ENCODE measurements at regions not wholly inside any gene's neighbourhood (a gene's known extent, or its start where the extent isn't known, plus 50 kb on each side); places are given as distances from the start of the nearest gene placed in this dataset.

DNA sequence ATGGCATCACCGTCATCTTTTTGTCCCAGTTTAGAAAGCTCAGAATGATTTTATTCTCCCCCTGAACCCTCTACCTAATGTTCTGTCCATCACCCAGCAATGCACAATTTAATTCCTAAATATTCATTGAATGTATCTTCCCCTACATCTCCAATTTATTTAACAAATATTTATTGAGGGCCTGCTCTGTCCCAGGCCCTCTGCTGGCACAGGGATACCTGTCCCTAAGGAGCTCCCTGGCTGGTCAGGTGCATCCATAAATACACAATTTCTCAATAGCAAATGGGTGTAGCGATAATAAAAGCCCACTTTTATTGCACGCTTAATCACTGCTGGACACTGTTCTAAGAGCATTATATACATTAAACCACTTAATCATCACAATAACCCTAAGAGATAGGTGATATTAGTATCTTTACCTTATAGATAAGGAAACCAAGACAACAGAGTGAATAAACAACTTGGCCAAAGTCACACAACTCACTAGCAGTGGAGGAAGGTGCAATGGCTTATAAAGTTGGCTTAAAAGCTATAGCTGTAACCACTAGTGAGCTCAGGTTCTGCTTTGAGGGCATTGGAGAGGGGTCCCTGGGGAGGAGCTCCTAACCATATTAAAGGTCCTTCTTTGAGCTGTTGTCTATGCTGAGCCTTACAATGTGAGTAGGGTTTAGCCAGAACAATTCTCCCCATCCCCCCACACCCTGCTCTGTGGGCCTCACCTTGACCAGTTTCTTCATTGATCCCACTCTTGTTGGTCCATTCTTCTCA is 126.3 kb upstream of the JUN start:
- H3K36me3 ChIP-seq (ENCODE audit: control insufficient read depth, insufficient read depth, low read length), result peaks cover 2% of the 10 kb centered on the region
- no peaks in the 10 kb centered on the region for H3K79me2 ChIP-seq
- no peak overlapping the region for H3K4me3 ChIP-seq (ENCODE audit: low read depth, low read length)
- no peaks in the 10 kb centered on the region for H3K27me3 ChIP-seq (ENCODE audit: control insufficient read depth, insufficient read depth, low read length)
- H3K27ac ChIP-seq, result no peak overlapping the region
- H3K4me1 ChIP-seq, result peaks cover 4% of the 10 kb centered on the region
- TF ChIP-seq CTCF (IDR thresholded peaks at IDR 0.05), result no peak
- H3K4me2 ChIP-seq (ENCODE audit: low read length), result no peak overlapping the region
- H2AFZ ChIP-seq, result no peak overlapping the region
- H3K9ac ChIP-seq, result no peak overlapping the region
- no peaks in the 10 kb centered on the region for H3K9me3 ChIP-seq (ENCODE audit: control insufficient read depth, low read length)

GRCh38 chr1:58911841-58912499 is 128.1 kb upstream of the JUN start:
- peak overlapping the region; percentile 42 for H2AFZ ChIP-seq
- H3K79me2 ChIP-seq, result no peaks in the 10 kb centered on the region
- no peak for TF ChIP-seq CTCF (IDR thresholded peaks at IDR 0.05)
- peaks cover 2% of the 10 kb centered on the region for H3K36me3 ChIP-seq (ENCODE audit: control insufficient read depth, insufficient read depth, low read length)
- H3K9ac ChIP-seq, result no peak overlapping the region
- peaks cover 4% of the 10 kb centered on the region for H3K4me1 ChIP-seq
- H3K27ac ChIP-seq, result no peak overlapping the region
- H3K4me2 ChIP-seq (ENCODE audit: low read length), result peak overlapping the region; percentile 34
- H3K9me3 ChIP-seq (ENCODE audit: control insufficient read depth, low read length), result no peaks in the 10 kb centered on the region
- H3K27me3 ChIP-seq (ENCODE audit: control insufficient read depth, insufficient read depth, low read length), result no peaks in the 10 kb centered on the region
- H3K4me3 ChIP-seq (ENCODE audit: low read depth, low read length), result no peak overlapping the region

DNA sequence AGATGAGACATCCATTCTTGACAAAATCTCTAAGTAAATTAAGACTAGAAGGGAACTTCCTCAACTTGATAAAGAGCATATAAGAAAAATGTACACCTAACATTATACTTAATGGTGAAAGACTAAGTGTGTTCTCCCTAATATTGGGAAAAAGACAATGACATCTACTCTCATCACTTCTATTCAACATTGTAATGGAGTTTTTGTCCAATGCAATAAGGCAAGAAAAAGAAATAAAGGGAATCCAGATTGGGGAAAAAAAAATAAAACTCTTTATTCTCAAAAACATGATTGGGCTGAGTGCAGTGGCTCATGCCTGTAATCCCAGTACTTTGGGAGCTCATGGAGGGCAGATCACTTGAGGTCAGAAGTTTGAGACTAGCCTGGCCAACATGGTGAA is 131.1 kb upstream of the JUN start:
- Histone ChIP-seq H3K9ac (no peak overlapping the region), H3K79me2 (no peaks in the 10 kb centered on the region), H3K9me3 (ENCODE audit: control insufficient read depth, low read length) (no peaks in the 10 kb centered on the region), H3K4me1 (peaks cover 4% of the 10 kb centered on the region), H3K27me3 (ENCODE audit: control insufficient read depth, insufficient read depth, low read length) (no peaks in the 10 kb centered on the region), H3K36me3 (ENCODE audit: control insufficient read depth, insufficient read depth, low read length) (peaks cover 2% of the 10 kb centered on the region), H3K4me3 (ENCODE audit: low read depth, low read length) (no peak overlapping the region), H3K4me2 (ENCODE audit: low read length) (no peak overlapping the region), H3K27ac (no peak overlapping the region), H2AFZ (no peak overlapping the region)
- no peak for TF ChIP-seq CTCF (IDR thresholded peaks at IDR 0.05)

- no peaks in the 10 kb centered on the region for H3K27me3 ChIP-seq (ENCODE audit: control insufficient read depth, insufficient read depth, low read length)
- no peaks in the 10 kb centered on the region for H3K9me3 ChIP-seq (ENCODE audit: control insufficient read depth, low read length)
- H3K27ac ChIP-seq, result no peak overlapping the region
- no peak overlapping the region for H3K9ac ChIP-seq
- H2AFZ ChIP-seq, result no peak overlapping the region
- no peak overlapping the region for H3K4me2 ChIP-seq (ENCODE audit: low read length)
- no peaks in the 10 kb centered on the region for H3K79me2 ChIP-seq
- H3K4me3 ChIP-seq (ENCODE audit: low read depth, low read length), result no peak overlapping the region
- H3K36me3 ChIP-seq (ENCODE audit: control insufficient read depth, insufficient read depth, low read length), result peaks cover 2% of the 10 kb centered on the region
- peaks cover 3% of the 10 kb centered on the region for H3K4me1 ChIP-seq
- TF ChIP-seq CTCF (IDR thresholded peaks at IDR 0.05), result no peak
Observed at GRCh38 chr1:58917436-58917835, 133.6 kb upstream of the JUN start.
